ENCODE measurements at regions not wholly inside any gene's neighbourhood (a gene's known extent, or its start where the extent isn't known, plus 50 kb on each side); places are given as distances from the start of the nearest gene placed in this dataset.

DNA sequence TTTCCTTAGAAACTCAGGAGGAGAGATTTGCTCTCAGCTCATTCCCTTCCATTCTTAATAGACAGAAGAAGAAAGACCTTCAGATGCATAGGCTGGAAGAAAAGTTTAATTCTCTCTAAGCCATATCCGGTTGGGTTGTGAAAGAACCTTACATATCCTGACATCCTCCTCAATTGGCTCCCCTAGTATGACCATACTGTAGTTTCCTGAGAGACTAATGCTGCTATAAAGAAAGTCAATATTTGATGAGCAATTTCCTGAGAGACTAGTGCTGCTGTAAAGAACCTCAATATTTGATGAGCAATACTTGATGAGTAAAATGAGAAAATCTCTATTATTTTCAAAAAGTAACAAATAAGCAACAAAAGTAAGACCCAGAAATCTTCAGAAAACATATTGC, 888.5 kb upstream of the SORCS1 start:
- no peak for TF ChIP-seq POLR2AphosphoS5 (IDR thresholded peaks at IDR 0.05; ENCODE audit: low read depth, low read length)
- no peak for TF ChIP-seq POLR2A (IDR thresholded peaks at IDR 0.05; ENCODE audit: low read depth, low read length)
